22Rv1 (cell line): ENCODE measurements at regions not wholly inside any gene's neighbourhood (a gene's known extent, or its start where the extent isn't known, plus 50 kb on each side); places are given as distances from the start of the nearest gene placed in this dataset.

Source experiments
- ZFX ChIP-seq: fragments of 450-650 bp; IDR thresholded peaks from 2 replicates; pipeline ENCODE4 v1.6.1; 2017; ENCODE audit warnings: antibody characterized with exemption, borderline replicate concordance
- TF ChIP-seq, protein P1 (sequence below): fragments of 450-650 bp; IDR thresholded peaks from 2 replicates; pipeline ENCODE4 v1.5.1; 2017; ENCODE audit warnings: mild to moderate bottlenecking

DNA sequence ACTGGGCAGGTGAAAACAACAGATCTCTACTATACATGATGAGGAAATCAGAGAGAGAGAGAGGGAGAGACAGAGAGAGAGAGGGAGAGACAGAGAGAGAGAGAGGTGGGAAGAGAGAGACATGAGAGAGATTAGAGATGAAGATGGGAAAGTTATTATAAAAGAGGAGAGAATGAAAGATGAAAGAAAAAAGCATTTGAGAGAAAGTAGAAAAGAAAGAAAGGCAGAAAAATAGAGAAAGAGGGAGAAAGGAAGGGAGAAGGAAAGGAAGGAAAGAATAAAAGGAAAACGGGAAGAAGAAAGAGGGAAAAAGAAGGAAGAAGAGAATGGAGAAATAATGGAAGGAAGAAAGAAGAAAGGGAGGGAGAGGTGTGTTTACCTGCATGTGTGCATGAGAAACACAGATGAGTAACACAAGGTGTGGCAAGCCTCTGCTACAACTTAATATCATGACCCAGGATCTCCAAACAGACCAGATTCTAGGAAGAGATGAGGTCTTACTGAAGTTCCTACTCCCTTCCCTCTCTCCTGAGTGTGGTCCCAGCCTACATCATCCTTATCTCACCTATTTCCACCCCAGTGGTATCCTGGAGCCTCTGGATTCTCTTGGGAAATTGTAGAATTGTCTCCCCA lies 176.3 kb downstream of the C12orf75 start:
- TF ChIP-seq, protein P1, sequence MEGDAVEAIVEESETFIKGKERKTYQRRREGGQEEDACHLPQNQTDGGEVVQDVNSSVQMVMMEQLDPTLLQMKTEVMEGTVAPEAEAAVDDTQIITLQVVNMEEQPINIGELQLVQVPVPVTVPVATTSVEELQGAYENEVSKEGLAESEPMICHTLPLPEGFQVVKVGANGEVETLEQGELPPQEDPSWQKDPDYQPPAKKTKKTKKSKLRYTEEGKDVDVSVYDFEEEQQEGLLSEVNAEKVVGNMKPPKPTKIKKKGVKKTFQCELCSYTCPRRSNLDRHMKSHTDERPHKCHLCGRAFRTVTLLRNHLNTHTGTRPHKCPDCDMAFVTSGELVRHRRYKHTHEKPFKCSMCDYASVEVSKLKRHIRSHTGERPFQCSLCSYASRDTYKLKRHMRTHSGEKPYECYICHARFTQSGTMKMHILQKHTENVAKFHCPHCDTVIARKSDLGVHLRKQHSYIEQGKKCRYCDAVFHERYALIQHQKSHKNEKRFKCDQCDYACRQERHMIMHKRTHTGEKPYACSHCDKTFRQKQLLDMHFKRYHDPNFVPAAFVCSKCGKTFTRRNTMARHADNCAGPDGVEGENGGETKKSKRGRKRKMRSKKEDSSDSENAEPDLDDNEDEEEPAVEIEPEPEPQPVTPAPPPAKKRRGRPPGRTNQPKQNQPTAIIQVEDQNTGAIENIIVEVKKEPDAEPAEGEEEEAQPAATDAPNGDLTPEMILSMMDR: no peak
- no peak for TF ChIP-seq ZFX
